NB4 (cell line): ENCODE measurements at regions not wholly inside any gene's neighbourhood (a gene's known extent, or its start where the extent isn't known, plus 50 kb on each side); places are given as distances from the start of the nearest gene placed in this dataset.

Source experiments
- CTCF ChIP-seq: IDR thresholded peaks from one replicate; pipeline ENCODE4 v1.5.1; 2012; ENCODE audit warnings: low read depth, low read length
- MYC ChIP-seq: IDR thresholded peaks from 2 replicates; pipeline ENCODE4 v1.6.1; 2011; ENCODE audit warnings: low read depth, low read length
- POLR2A ChIP-seq: IDR thresholded peaks from 2 replicates; pipeline ENCODE4 v1.6.1; 2011; ENCODE audit warnings: mild to moderate bottlenecking; ENCODE audit not compliant: insufficient read length; ENCODE audit errors: extremely low read depth

- TF ChIP-seq CTCF (no peak), POLR2A (no peak), MYC (no peak)
Measured at GRCh38 chr2:66802877-66803276, 368.0 kb downstream of the MEIS1 start.
